Neuronal stem cell (in vitro differentiated cells): ENCODE measurements at regions not wholly inside any gene's neighbourhood (a gene's known extent, or its start where the extent isn't known, plus 50 kb on each side); places are given as distances from the start of the nearest gene placed in this dataset.

Experiments used
- DNase-seq: peaks from one replicate; pipeline ENCODE4 v3.0.0-alpha.2; 2013; ENCODE audit warnings: low spot score
- H2AFZ ChIP-seq: one replicate; pipeline ENCODE4 v1.6.1; 2013; ENCODE audit warnings: mild to moderate bottlenecking, low read length, inconsistent platforms
- H2AK5ac ChIP-seq: 2 replicates; pipeline ENCODE4 v1.6.1; 2013; ENCODE audit warnings: low read depth, mild to moderate bottlenecking, inconsistent platforms, low read length, moderate library complexity, mixed read lengths
- H2BK120ac ChIP-seq: 2 replicates; pipeline ENCODE4 v1.6.1; 2013; ENCODE audit warnings: low read depth, mild to moderate bottlenecking, inconsistent platforms, low read length, moderate library complexity, mixed read lengths
- H2BK12ac ChIP-seq: one replicate; pipeline ENCODE4 v1.6.1; 2013; ENCODE audit warnings: low read length, inconsistent platforms
- H2BK15ac ChIP-seq: 2 replicates; pipeline ENCODE4 v1.6.1; 2013; ENCODE audit warnings: mild to moderate bottlenecking, low read length, inconsistent platforms, mixed read lengths
- H2BK5ac ChIP-seq: one replicate; pipeline ENCODE4 v1.6.1; 2013; ENCODE audit warnings: inconsistent platforms, mild to moderate bottlenecking, low read length, moderate library complexity
- H3K14ac ChIP-seq: one replicate; pipeline ENCODE4 v1.6.1; 2013; ENCODE audit warnings: low read length, inconsistent platforms
- H3K18ac ChIP-seq: 2 replicates; pipeline ENCODE4 v1.6.1; 2013; ENCODE audit warnings: low read length, inconsistent platforms
- H3K23ac ChIP-seq: 2 replicates; pipeline ENCODE4 v1.6.1; 2013; ENCODE audit warnings: low read depth, mild to moderate bottlenecking, mixed read lengths, low read length, inconsistent platforms; ENCODE audit not compliant: poor library complexity
- H3K27ac ChIP-seq: replicated peaks from 3 replicates; pipeline ENCODE4 v1.5.1; 2013; ENCODE audit warnings: low read length, inconsistent platforms
- H3K27me3 ChIP-seq, 3 experiments: 2 replicates each; pipeline ENCODE4 v1.6.1; 2013; ENCODE audit warnings: low read length in 3 of 3, mild to moderate bottlenecking in 2 of 3, inconsistent platforms in 1 of 3, low read depth in 1 of 3, mixed read lengths in 1 of 3, moderate library complexity in 1 of 3; ENCODE audit not compliant: control insufficient read depth in 3 of 3, insufficient read depth in 3 of 3
- H3K36me3 ChIP-seq, 2 donors: replicated peaks in 1 of 2; 2 replicates each; pipeline ENCODE4 v1.6.1; 2013; ENCODE audit warnings: low read length in 2 of 2; ENCODE audit not compliant: control insufficient read depth in 2 of 2, insufficient read depth in 2 of 2
- H3K4ac ChIP-seq: 2 replicates; pipeline ENCODE4 v1.6.1; 2013; ENCODE audit warnings: inconsistent platforms, mild to moderate bottlenecking, low read length, moderate library complexity
- H3K4me1 ChIP-seq, 2 donors: 1 replicate in 1 of 2; 2 replicates in 1 of 2; pipeline ENCODE4 v1.6.1; 2013; ENCODE audit warnings: low read length in 2 of 2, low read depth in 1 of 2; ENCODE audit not compliant: control insufficient read depth in 2 of 2, insufficient read depth in 1 of 2
- H3K4me2 ChIP-seq: one replicate; pipeline ENCODE4 v1.6.1; 2013; ENCODE audit warnings: mild to moderate bottlenecking, low read length, inconsistent platforms; ENCODE audit not compliant: insufficient read depth, poor library complexity, severe bottlenecking
- H3K4me3 ChIP-seq, 2 donors: 2 replicates each; pipeline ENCODE4 v1.5.1; 2013; ENCODE audit warnings: low read length in 2 of 2, mild to moderate bottlenecking in 2 of 2, inconsistent platforms in 1 of 2, moderate library complexity in 1 of 2
- H3K79me1 ChIP-seq: one replicate; pipeline ENCODE4 v1.6.1; 2013; ENCODE audit warnings: low read depth, mild to moderate bottlenecking, inconsistent platforms, low read length, moderate library complexity
- H3K9ac ChIP-seq: one replicate; pipeline ENCODE4 v1.6.1; 2013; ENCODE audit warnings: mild to moderate bottlenecking, low read depth, low read length, inconsistent platforms; ENCODE audit not compliant: poor library complexity
- H3K9me3 ChIP-seq, 2 donors: replicated peaks in 1 of 2; 2 replicates each; pipeline versions ENCODE3 to v1.6.1; 2013; ENCODE audit warnings: low read length in 2 of 2, mild to moderate bottlenecking in 2 of 2, inconsistent platforms in 1 of 2, low read depth in 1 of 2, mixed read lengths in 1 of 2, moderate library complexity in 1 of 2; ENCODE audit not compliant: control insufficient read depth in 2 of 2, insufficient read depth in 1 of 2
- H4K8ac ChIP-seq: one replicate; pipeline ENCODE4 v1.6.1; 2013; ENCODE audit warnings: low read depth, mild to moderate bottlenecking, inconsistent platforms, low read length, moderate library complexity
- H4K91ac ChIP-seq: one replicate; pipeline ENCODE4 v1.6.1; 2013; ENCODE audit warnings: low read length, low read depth, mild to moderate bottlenecking, inconsistent platforms; ENCODE audit not compliant: poor library complexity
- WGBS, 2 donors: extraction: QIAGEN DNeasy Blood & Tissue Kit; methylation state at CpG; one replicate each; pipeline ENCODE4 v1.1.7; 2013; ENCODE audit warnings: missing lambda C conversion rate in 2 of 2, mixed read lengths in 1 of 2; ENCODE audit not compliant: insufficient read length in 2 of 2, insufficient replicate concordance in 1 of 2; ENCODE audit errors: extremely low coverage in 2 of 2; 5-methylcytosine and 5-hydroxymethylcytosine counted together

DNA sequence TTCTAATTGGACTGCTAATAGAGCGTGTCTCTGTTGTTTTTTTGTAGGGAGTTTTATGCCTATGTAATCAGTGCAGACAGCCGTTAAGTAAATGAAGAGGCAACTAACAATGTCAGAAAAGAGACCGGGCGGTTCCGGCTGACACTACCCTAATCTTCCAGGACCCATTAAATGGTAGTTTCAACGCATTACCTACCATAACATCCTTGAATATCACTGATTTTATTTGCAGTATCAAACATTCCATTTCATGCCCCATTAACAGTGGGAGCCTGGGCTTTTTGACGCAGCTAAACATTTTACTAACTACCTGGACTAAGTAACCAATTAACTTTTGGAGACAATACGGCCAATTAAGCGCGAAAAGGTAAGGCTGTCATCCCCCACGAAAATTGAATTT is 832.9 kb upstream of the NR2F2 start:
- H3K14ac ChIP-seq, result no peak overlapping the region
- H4K91ac ChIP-seq, result no peak overlapping the region
- WGBS, 2 donors, result no CpG with 5 or more reads among the region's 11 CpGs
- H3K4ac ChIP-seq, result no peak overlapping the region
- H3K4me1 ChIP-seq, result peaks cover 0 to 2% of the 10 kb centered on the region in 2 donors
- DNase-seq, result no peak
- H3K4me3 ChIP-seq, result no peak overlapping the region
- H3K9ac ChIP-seq, result no peak overlapping the region
- H2BK15ac ChIP-seq, result no peak overlapping the region
- H2BK5ac ChIP-seq, result no peak overlapping the region
- no peak overlapping the region for H2AK5ac ChIP-seq
- H3K23ac ChIP-seq, result no peak overlapping the region
- H3K27me3 ChIP-seq, result no peaks in the 10 kb centered on the region
- no peaks in the 10 kb centered on the region for H3K9me3 ChIP-seq
- H3K36me3 ChIP-seq, result no peaks in the 10 kb centered on the region
- H4K8ac ChIP-seq, result no peak overlapping the region
- no peak overlapping the region for H2BK120ac ChIP-seq
- no peak overlapping the region for H2AFZ ChIP-seq
- H3K4me2 ChIP-seq, result no peak overlapping the region
- H2BK12ac ChIP-seq, result no peak overlapping the region
- no peak overlapping the region for H3K27ac ChIP-seq
- no peaks in the 10 kb centered on the region for H3K79me1 ChIP-seq
- H3K18ac ChIP-seq, result no peak overlapping the region

DNA sequence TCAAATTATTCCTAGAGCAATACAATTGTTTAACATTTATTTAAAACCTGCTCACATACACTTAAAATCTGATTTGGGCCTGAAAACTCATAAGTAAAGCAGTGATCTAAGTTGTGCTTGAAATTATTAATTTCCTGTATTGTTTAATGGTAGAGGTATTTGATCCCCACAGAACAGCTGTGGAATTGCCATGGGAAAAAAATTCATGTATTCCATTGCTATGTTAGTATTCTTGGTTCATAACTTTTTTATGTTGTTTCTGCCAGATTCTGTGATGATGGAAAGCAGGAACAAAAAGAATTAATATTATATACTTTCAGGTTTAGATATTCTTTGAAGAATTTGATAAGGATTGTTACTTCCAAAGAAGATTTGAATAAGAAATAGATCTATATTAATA is 831.5 kb upstream of the NR2F2 start:
- Histone ChIP-seq H4K91ac (no peak overlapping the region), H3K36me3 (no peaks in the 10 kb centered on the region), H2BK5ac (no peak overlapping the region), H3K27me3 (no peaks in the 10 kb centered on the region), H2AFZ (no peak overlapping the region), H2AK5ac (no peak overlapping the region), H3K4me3 (no peak overlapping the region), H3K9me3 (no peaks in the 10 kb centered on the region), H3K9ac (no peak overlapping the region), H3K79me1 (no peaks in the 10 kb centered on the region), H3K4me2 (no peak overlapping the region), H4K8ac (no peak overlapping the region), H2BK15ac (no peak overlapping the region), H3K18ac (no peak overlapping the region), H3K14ac (no peak overlapping the region), H3K27ac (no peak overlapping the region), H3K4me1 (peaks cover 0 to 2% of the 10 kb centered on the region in 2 donors), H3K23ac (no peak overlapping the region), H2BK12ac (no peak overlapping the region), H2BK120ac (no peak overlapping the region), H3K4ac (no peak overlapping the region)
- DNase-seq, result no peak

DNA sequence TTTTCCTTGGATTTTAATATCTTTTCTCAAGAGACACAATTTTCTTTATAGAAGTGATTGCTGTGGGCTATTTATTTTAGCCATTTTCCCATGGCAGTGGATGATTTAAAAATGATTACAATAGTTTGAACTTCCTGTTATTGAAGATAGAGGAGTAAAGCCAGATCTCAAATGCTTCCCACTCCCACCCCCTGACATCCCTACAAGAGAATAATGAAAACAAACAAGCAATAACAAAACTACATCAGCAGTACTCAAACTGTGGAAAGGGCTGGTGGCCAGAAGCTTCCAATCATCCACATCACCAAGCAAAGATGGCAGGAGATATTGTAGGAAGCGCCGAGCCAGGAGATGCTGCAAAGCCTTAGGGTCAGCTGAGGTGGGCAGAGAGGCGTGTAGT is 831.1 kb upstream of the NR2F2 start:
- no peaks in the 10 kb centered on the region for H3K27me3 ChIP-seq

DNA sequence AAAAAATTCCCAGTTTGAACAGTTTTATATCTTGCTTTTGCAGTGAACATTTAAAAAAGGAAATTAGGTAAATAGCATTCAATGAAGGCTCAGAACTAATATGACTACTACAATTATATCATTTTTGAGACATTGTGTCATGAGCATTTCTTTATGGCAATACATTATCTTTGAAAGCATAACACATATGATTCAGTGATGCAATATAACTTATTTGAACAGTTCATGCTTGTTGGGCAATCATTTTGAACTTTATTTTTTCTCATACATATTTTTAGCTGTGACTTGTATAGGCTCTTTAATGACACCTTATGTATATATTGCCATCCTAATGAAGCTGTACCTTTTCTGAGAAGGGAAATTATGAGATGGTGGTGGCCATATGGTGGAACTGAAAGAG is 828.6 kb upstream of the NR2F2 start:
- no peaks in the 10 kb centered on the region for H3K36me3 ChIP-seq
- no peak overlapping the region for H2BK120ac ChIP-seq
- H3K4me3 ChIP-seq, result no peak overlapping the region
- no peak overlapping the region for H2AK5ac ChIP-seq
- H3K23ac ChIP-seq, result no peak overlapping the region
- no peaks in the 10 kb centered on the region for H3K27me3 ChIP-seq
- H2BK15ac ChIP-seq, result no peak overlapping the region
- H3K4me2 ChIP-seq, result no peak overlapping the region
- H3K14ac ChIP-seq, result no peak overlapping the region
- H3K18ac ChIP-seq, result no peak overlapping the region
- no peak overlapping the region for H4K8ac ChIP-seq
- H3K4me1 ChIP-seq, result peaks cover 2 to 4% of the 10 kb centered on the region in 2 donors
- no peak overlapping the region for H3K4ac ChIP-seq
- H3K27ac ChIP-seq, result no peak overlapping the region
- DNase-seq, result no peak
- no peaks in the 10 kb centered on the region for H3K79me1 ChIP-seq
- H3K9me3 ChIP-seq, result no peaks in the 10 kb centered on the region
- no peak overlapping the region for H4K91ac ChIP-seq
- H2BK12ac ChIP-seq, result no peak overlapping the region
- H2AFZ ChIP-seq, result no peak overlapping the region
- no peak overlapping the region for H3K9ac ChIP-seq
- no peak overlapping the region for H2BK5ac ChIP-seq

More for the DNA sequence above, 831.1 kb upstream of the NR2F2 start:
- H3K79me1 ChIP-seq, result no peaks in the 10 kb centered on the region
- no peaks in the 10 kb centered on the region for H3K36me3 ChIP-seq
- no CpG with 5 or more reads among the region's 3 CpGs for WGBS, 2 donors
- no peak overlapping the region for H3K4ac ChIP-seq
- no peak overlapping the region for H4K8ac ChIP-seq
- H3K9me3 ChIP-seq, result no peaks in the 10 kb centered on the region
- no peak overlapping the region for H3K4me3 ChIP-seq
- no peak overlapping the region for H3K23ac ChIP-seq
- H3K27ac ChIP-seq, result no peak overlapping the region
- H2AFZ ChIP-seq, result peak overlapping the region; percentile 68
- no peak overlapping the region for H2BK5ac ChIP-seq
- H2AK5ac ChIP-seq, result no peak overlapping the region
- H3K14ac ChIP-seq, result no peak overlapping the region
- H3K18ac ChIP-seq, result no peak overlapping the region
- no peak overlapping the region for H3K4me2 ChIP-seq
- H2BK12ac ChIP-seq, result no peak overlapping the region
- H2BK120ac ChIP-seq, result no peak overlapping the region
- no peak overlapping the region for H2BK15ac ChIP-seq
- H4K91ac ChIP-seq, result no peak overlapping the region
- H3K4me1 ChIP-seq, result peaks cover 0 to 2% of the 10 kb centered on the region in 2 donors
- DNase-seq, result no peak
- H3K9ac ChIP-seq, result no peak overlapping the region
